HepG2 (cell line): ENCODE measurements at regions not wholly inside any gene's neighbourhood (a gene's known extent, or its start where the extent isn't known, plus 50 kb on each side); places are given as distances from the start of the nearest gene placed in this dataset.

Experiments
- ATAC-seq: fragments of 200-7000 bp; cut with Tn5 transposase; 3 replicates; pipeline ENCODE4 v1.9.1; 2020; ENCODE audit warnings: mild to moderate bottlenecking, moderate library complexity
- BruUV-seq: library from RNA; stranded (reverse); fragments of 400-500 nt; replicated peaks from 2 replicates; lab custom pipeline; 2021; lab: Mats Ljungman, UMichigan
- CTCF ChIA-PET: fragments of 300-600 bp; formaldehyde crosslinking; extraction: SDS; loops from one replicate; lab custom pipeline; 2021; ENCODE audit warnings: low total read pairs, inconsistent platforms, low intra/inter-chr PET ratio; lab: Yijun Ruan, JAX
- POLR2A ChIA-PET: fragments of 350-600 bp; sonication (Branson Sonifier 250); formaldehyde crosslinking; loops from one replicate; lab custom pipeline; 2020; ENCODE audit warnings: antibody characterized with exemption, inconsistent platforms; lab: Yijun Ruan, JAX
- DNase-seq: peaks from one replicate; pipeline ENCODE4 v3.0.0-alpha.2; 2015; ENCODE audit warnings: low spot score
- FAIRE-seq: peaks from 3 replicates; lab custom pipeline; 2011; peaks lifted over from hg19 to GRCh38; lab: Jason Lieb, UNC
- H2AFZ ChIP-seq: one replicate; pipeline ENCODE4 v1.6.1; 2011; ENCODE audit warnings: low read length, inconsistent platforms
- H3K27ac ChIP-seq: fragments of 300-600 bp; 3 replicates; pipeline ENCODE4 v1.8.0; 2011; ENCODE audit warnings: mixed run types, mild to moderate bottlenecking, mixed read lengths, low read length, inconsistent platforms; ENCODE audit not compliant: insufficient read depth; ENCODE audit errors: extremely low read length
- H3K27me3 ChIP-seq, 2 experiments: fragments of 200-600 bp in 1 of 2; 2 replicates in 1 of 2; 3 replicates in 1 of 2; pipeline versions ENCODE4 v1.6.0 to v1.8.0; 2011; ENCODE audit warnings: low read length in 2 of 2, mild to moderate bottlenecking in 2 of 2, moderate library complexity in 2 of 2, inconsistent platforms in 1 of 2; ENCODE audit not compliant: insufficient read depth in 2 of 2, control insufficient read depth in 1 of 2
- H3K36me3 ChIP-seq, 2 experiments: fragments of 200-600 bp in 1 of 2; replicated peaks in 1 of 2; 2 replicates in 1 of 2; 3 replicates in 1 of 2; pipeline versions ENCODE4 v1.5.1 to v1.8.0; 2011; ENCODE audit warnings: low read length in 2 of 2, inconsistent platforms in 1 of 2; ENCODE audit not compliant: insufficient read depth in 2 of 2, control insufficient read depth in 1 of 2
- H3K4me1 ChIP-seq: 2 replicates; pipeline ENCODE4 v1.5.1; 2012; ENCODE audit warnings: low read length, inconsistent platforms; ENCODE audit not compliant: insufficient read depth
- H3K4me2 ChIP-seq: 2 replicates; pipeline ENCODE4 v1.6.0; 2011; ENCODE audit warnings: low read depth, low read length, inconsistent platforms
- H3K4me3 ChIP-seq, 3 experiments: fragments of 200-600 bp in 1 of 3; sonication (generic), shearing (Covaris generic) in 1 of 3; replicated peaks in 1 of 3; 2 replicates each; pipeline ENCODE4 v1.5.1; 2011 to 2016; ENCODE audit warnings: low read length in 3 of 3, inconsistent platforms in 2 of 3, low read depth in 2 of 3, mild to moderate bottlenecking in 2 of 3, control low read depth in 1 of 3, mixed read lengths in 1 of 3; ENCODE audit not compliant: insufficient read depth in 1 of 3
- H3K79me2 ChIP-seq: one replicate; pipeline ENCODE4 v1.6.1; 2011; ENCODE audit warnings: low read length, inconsistent platforms; ENCODE audit not compliant: insufficient read depth
- H3K9ac ChIP-seq: 2 replicates; pipeline ENCODE4 v1.6.0; 2011; ENCODE audit warnings: mild to moderate bottlenecking, low read depth, low read length, inconsistent platforms; ENCODE audit not compliant: insufficient read depth
- H3K9me3 ChIP-seq: 2 replicates; pipeline ENCODE4 v1.5.1; 2012; ENCODE audit warnings: mild to moderate bottlenecking, low read length
- H4K20me1 ChIP-seq: 2 replicates; pipeline ENCODE4 v1.6.0; 2011; ENCODE audit warnings: inconsistent platforms, mild to moderate bottlenecking, low read length, moderate library complexity; ENCODE audit not compliant: insufficient read depth
- ARID3A ChIP-seq: IDR thresholded peaks from 2 replicates; pipeline ENCODE4 v1.6.1; 2012; ENCODE audit warnings: low read depth, low read length, improper control_type of control experiment
- CBFB ChIP-seq: sonication (generic); formaldehyde crosslinking; IDR thresholded peaks from 2 replicates; pipeline ENCODE4 v1.4.0; 2020; ENCODE audit warnings: missing genetic modification reagents
- CBX2 ChIP-seq, 2 experiments: fragments of 200-600 bp in 1 of 2; sonication (generic); formaldehyde crosslinking in 1 of 2; IDR thresholded peaks; 2 replicates each; pipeline versions ENCODE4 v1.7.0 to v1.8.1; 2018 to 2022; ENCODE audit warnings: low read depth in 2 of 2, low read length in 1 of 2, mild to moderate bottlenecking in 1 of 2, missing genetic modification reagents in 1 of 2
- DPF2 ChIP-seq: sonication (generic); formaldehyde crosslinking; IDR thresholded peaks from 2 replicates; pipeline ENCODE4 v1.4.0; 2020; ENCODE audit warnings: mild to moderate bottlenecking, low read depth, missing genetic modification reagents, borderline replicate concordance
- NFIC ChIP-seq: IDR thresholded peaks from 2 replicates; pipeline ENCODE4 v1.6.1; 2012; ENCODE audit warnings: mild to moderate bottlenecking, low read length, inconsistent platforms
- PCBP1 ChIP-seq: fragments of 200-400 bp; formaldehyde crosslinking; IDR thresholded peaks from 2 replicates; pipeline ENCODE4 v1.6.1; 2017; ENCODE audit warnings: mild to moderate bottlenecking, low read depth, low read length, borderline replicate concordance
- PLSCR1 ChIP-seq: sonication (generic); formaldehyde crosslinking; IDR thresholded peaks from 2 replicates; pipeline ENCODE4 v1.5.0; 2020; ENCODE audit warnings: missing genetic modification reagents, mild to moderate bottlenecking, borderline replicate concordance
- PREB ChIP-seq: sonication (generic); formaldehyde crosslinking; IDR thresholded peaks from 2 replicates; pipeline ENCODE4 v1.4.0; 2020; ENCODE audit warnings: missing genetic modification reagents
- RCOR2 ChIP-seq: IDR thresholded peaks from 2 replicates; pipeline ENCODE4 v1.6.1; 2016; ENCODE audit warnings: missing biosample characterization, missing genetic modification reagents
- SSRP1 ChIP-seq: IDR thresholded peaks from 2 replicates; pipeline ENCODE4 v1.6.1; 2016; ENCODE audit warnings: control low read depth
- THAP11 ChIP-seq: IDR thresholded peaks from 2 replicates; pipeline ENCODE4 v1.6.1; 2016; ENCODE audit warnings: missing biosample characterization, missing genetic modification reagents
- ZFP37 ChIP-seq: sonication (generic); formaldehyde crosslinking; IDR thresholded peaks from 2 replicates; pipeline ENCODE4 v1.4.0; 2020; ENCODE audit warnings: missing genetic modification reagents, borderline replicate concordance
- ZKSCAN8 ChIP-seq: IDR thresholded peaks from 2 replicates; pipeline ENCODE4 v1.6.1; 2016; ENCODE audit warnings: borderline replicate concordance, missing genetic modification reagents, missing compliant biosample characterization
- ZNF251 ChIP-seq: sonication (generic); formaldehyde crosslinking; IDR thresholded peaks from 2 replicates; pipeline ENCODE4 v1.9.0; 2021; ENCODE audit warnings: mild to moderate bottlenecking, missing genetic modification reagents
- ZNF256 ChIP-seq: sonication (generic); formaldehyde crosslinking; conservative IDR thresholded peaks from 2 replicates; pipeline ENCODE4 v1.4.0; 2020; ENCODE audit warnings: missing genetic modification reagents
- ZNF629 ChIP-seq: sonication (generic); formaldehyde crosslinking; conservative IDR thresholded peaks from 2 replicates; pipeline ENCODE4 v1.5.0; 2020; ENCODE audit warnings: missing genetic modification reagents
- ZNF850 ChIP-seq: sonication (generic); formaldehyde crosslinking; conservative IDR thresholded peaks from 2 replicates; pipeline ENCODE4 v1.9.0; 2021; ENCODE audit warnings: mild to moderate bottlenecking, missing genetic modification reagents
- WGBS: methylation state at CpG from one replicate; pipeline ENCODE4 v1.1.6; 2017; ENCODE audit warnings: low lambda C conversion rate; 5-methylcytosine and 5-hydroxymethylcytosine counted together
- in situ Hi-C: cut with HindIII; loops from 2 replicates; pipeline ENCODE4 v1.10.0; 2017; ENCODE audit warnings: low pct_unique_long_range_greater_than_20kb; ENCODE audit not compliant: extremely low pct_ligation_motif_present
- intact Hi-C: fragments of 100-400 bp; cut with micrococcal nuclease; formaldehyde crosslinking; loops from one replicate; pipeline ENCODE4 v1.10.0; 2022; ENCODE audit not compliant: unreplicated experiment

- no TSS peak for BruUV-seq
- H3K27ac ChIP-seq, result no peak overlapping the region
- H3K36me3 ChIP-seq, result no peaks in the 10 kb centered on the region
- no peak overlapping the region for H2AFZ ChIP-seq
- DNase-seq, result no peak
- H3K4me1 ChIP-seq, result no peaks in the 10 kb centered on the region
- no peak for TF ChIP-seq ZNF629 (CRISPR knock-in tag)
- no peak for TF ChIP-seq SSRP1 (CRISPR knock-in tag)
- no peak for TF ChIP-seq ZKSCAN8 (CRISPR knock-in tag)
- no peak for TF ChIP-seq PLSCR1 (CRISPR knock-in tag)
- no peak for TF ChIP-seq CBFB (CRISPR knock-in tag)
- TF ChIP-seq PCBP1, result no peak
- intact Hi-C loops (no loop called here), in situ Hi-C loops (no loop called here)
- no peak for ATAC-seq
- H3K9ac ChIP-seq, result no peak overlapping the region
- WGBS, result 18% methylated on average over 6 of the region's 8 CpGs
- no peak for FAIRE-seq
- 0 out of 2 replicates have a peak, but pooled peaks cover 4% of the 10 kb centered on the region for H3K9me3 ChIP-seq
- CTCF ChIA-PET, result no interaction called here
- no peak overlapping the region for H3K4me2 ChIP-seq
- POLR2A ChIA-PET, result no interaction called here
- H4K20me1 ChIP-seq, result no peaks in the 10 kb centered on the region
- H3K27me3 ChIP-seq, result no peaks in the 10 kb centered on the region; a peak in 1 of 5 replicates
- H3K79me2 ChIP-seq, result no peaks in the 10 kb centered on the region
- H3K4me3 ChIP-seq, result no peak overlapping the region
Measured at GRCh38 chr17:13671771-13672170, 70.0 kb upstream of the HS3ST3A1 start.

- Histone ChIP-seq H3K79me2 (no peaks in the 10 kb centered on the region), H3K36me3 (no peaks in the 10 kb centered on the region), H3K4me2 (no peak overlapping the region), H3K27ac (no peak overlapping the region), H3K4me1 (no peaks in the 10 kb centered on the region), H3K9ac (no peak overlapping the region), H4K20me1 (no peaks in the 10 kb centered on the region), H2AFZ (no peak overlapping the region), H3K9me3 (no peaks in the 10 kb centered on the region), H3K4me3 (no peak overlapping the region), H3K27me3 (0 out of 5 replicates have a peak, but pooled peaks cover 0 to 4% of the 10 kb centered on the region in 2 experiments)
- DNase-seq, result no peak
- FAIRE-seq, result no peak
- in situ Hi-C loops (no loop called here), intact Hi-C loops (no loop called here)
- no peak for ATAC-seq
- TF ChIP-seq ZFP37 (CRISPR knock-in tag) (no peak), NFIC (no peak), DPF2 (CRISPR knock-in tag) (no peak), RCOR2 (CRISPR knock-in tag) (no peak), ZNF256 (CRISPR knock-in tag) (no peak), ZNF251 (CRISPR knock-in tag) (no peak), ARID3A (no peak), CBX2 (IDR thresholded peaks at IDR 0.05; ENCODE audit: low read depth, low read length) (no peak), CBX2 (CRISPR knock-in tag; IDR thresholded peaks at IDR 0.05; ENCODE audit: low read depth) (no peak), THAP11 (CRISPR knock-in tag) (no peak), PREB (CRISPR knock-in tag) (no peak), CBFB (CRISPR knock-in tag) (no peak), ZNF850 (no peak)
- BruUV-seq, result no TSS peak
- ChIA-PET POLR2A (no interaction called here), CTCF (no interaction called here)
Measured at GRCh38 chr17:13678361-13678760, 76.6 kb upstream of the HS3ST3A1 start.
